Caco-2 (cell line): ENCODE measurements at regions not wholly inside any gene's neighbourhood (a gene's known extent, or its start where the extent isn't known, plus 50 kb on each side); places are given as distances from the start of the nearest gene placed in this dataset.

Source experiments
- BruUV-seq: library from RNA; stranded (reverse); fragments of 400-500 nt; replicated peaks from 2 replicates; lab custom pipeline; 2021; lab: Mats Ljungman, UMichigan
- CTCF ChIA-PET: fragments of 300-600 bp; sonication (Branson Sonifier 250); formaldehyde crosslinking; loops from one replicate; lab custom pipeline; 2022; ENCODE audit warnings: antibody characterized with exemption; lab: Charles Lee
- POLR2A ChIA-PET: fragments of 300-600 bp; sonication (Branson Sonifier 250); formaldehyde crosslinking; loops from one replicate; lab custom pipeline; 2022; ENCODE audit warnings: antibody characterized with exemption; lab: Charles Lee
- DNase-seq, 2 experiments: peaks; one replicate each; pipeline versions ENCODE4 v3.0.0 to v3.0.0-alpha.2; 2020 to 2022
- H3K27me3 ChIP-seq: replicated peaks from 2 replicates; pipeline ENCODE4 v1.6.0; 2011; ENCODE audit warnings: low read length; ENCODE audit not compliant: control insufficient read depth, insufficient read depth
- H3K36me3 ChIP-seq: 2 replicates; pipeline ENCODE4 v1.5.1; 2011; ENCODE audit warnings: low read length; ENCODE audit not compliant: control insufficient read depth, insufficient read depth
- H3K4me1 ChIP-seq: fragments of 250-450 bp; sonication (Bioruptor Pico); 2 replicates; pipeline ENCODE4 v1.5.1; 2020; ENCODE audit warnings: mild to moderate bottlenecking
- H3K4me3 ChIP-seq: 2 replicates; pipeline ENCODE4 v1.5.1; 2011; ENCODE audit warnings: low read depth, mild to moderate bottlenecking, control low read depth, low read length
- H3K9me3 ChIP-seq: fragments of 250-450 bp; sonication (Bioruptor Pico); 2 replicates; pipeline ENCODE4 v1.5.1; 2020; ENCODE audit warnings: mild to moderate bottlenecking, moderate library complexity
- H3K27ac Mint-ChIP-seq: one replicate; pipeline ENCODE4 v1.8.0; 2022; ENCODE audit warnings: mixed read lengths; ENCODE audit not compliant: unreplicated experiment
- H3K27me3 Mint-ChIP-seq: one replicate; pipeline ENCODE4 v1.8.0; 2022; ENCODE audit warnings: mixed read lengths; ENCODE audit not compliant: insufficient read depth, unreplicated experiment
- H3K36me3 Mint-ChIP-seq: one replicate; pipeline ENCODE4 v1.8.0; 2022; ENCODE audit warnings: mild to moderate bottlenecking, mixed read lengths; ENCODE audit not compliant: insufficient read depth, unreplicated experiment
- H3K4me1 Mint-ChIP-seq: one replicate; pipeline ENCODE4 v1.8.0; 2022; ENCODE audit warnings: low read depth, mixed read lengths; ENCODE audit not compliant: unreplicated experiment
- H3K4me3 Mint-ChIP-seq: one replicate; pipeline ENCODE4 v1.8.0; 2022; ENCODE audit warnings: mild to moderate bottlenecking, moderate library complexity, mixed read lengths; ENCODE audit not compliant: unreplicated experiment
- H3K9me3 Mint-ChIP-seq: one replicate; pipeline ENCODE4 v1.8.0; 2022; ENCODE audit warnings: mixed read lengths; ENCODE audit not compliant: unreplicated experiment
- intact Hi-C: fragments of 100-400 bp; cut with micrococcal nuclease; formaldehyde crosslinking; loops from one replicate; pipeline ENCODE4 v1.10.0; 2022; ENCODE audit not compliant: unreplicated experiment
- TF ChIP-seq, protein P1 (sequence below), 2 experiments: fragments of 200-600 bp in 1 of 2; IDR thresholded peaks; 1 replicate in 1 of 2; 2 replicates in 1 of 2; pipeline versions ENCODE4 v1.5.1 to v1.8.0; 2011 to 2022; ENCODE audit warnings: antibody characterized with exemption in 1 of 2, control low read depth in 1 of 2, inconsistent platforms in 1 of 2, low read depth in 1 of 2, low read length in 1 of 2, mild to moderate bottlenecking in 1 of 2, moderate library complexity in 1 of 2; ENCODE audit not compliant: insufficient read depth in 1 of 2, severe bottlenecking in 1 of 2, unreplicated experiment in 1 of 2

DNA sequence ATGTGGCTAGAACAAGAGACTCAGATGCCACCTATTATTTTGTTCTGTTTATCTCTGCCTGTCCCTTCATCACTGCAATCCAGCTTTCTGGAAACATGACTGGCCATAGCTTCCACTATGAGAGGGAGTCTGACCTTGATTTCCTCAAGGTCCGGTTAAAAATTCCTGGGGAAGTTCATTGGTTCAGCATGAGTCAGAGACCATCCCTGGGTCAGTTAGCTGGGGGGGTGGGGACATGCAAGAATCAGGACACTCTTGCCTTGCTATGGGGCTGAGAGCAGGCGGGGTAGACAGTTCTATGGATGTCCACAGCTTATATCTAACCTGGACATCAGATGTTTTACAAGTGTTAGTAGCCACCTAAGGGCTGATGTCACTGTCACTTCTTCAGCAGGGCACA is 81.1 kb downstream of the TENT5C start:
- CTCF ChIA-PET, result interaction anchor here (0.6 kb wide), 1 partner anchor 23 kb away, joined by 4 read pairs; no protein-coding TSS in a partner anchor
- H3K27me3 ChIP-seq, result no peaks in the 10 kb centered on the region
- H3K36me3 ChIP-seq, result no peaks in the 10 kb centered on the region
- no TSS peak for BruUV-seq
- no peak for DNase-seq
- TF ChIP-seq, protein P1, sequence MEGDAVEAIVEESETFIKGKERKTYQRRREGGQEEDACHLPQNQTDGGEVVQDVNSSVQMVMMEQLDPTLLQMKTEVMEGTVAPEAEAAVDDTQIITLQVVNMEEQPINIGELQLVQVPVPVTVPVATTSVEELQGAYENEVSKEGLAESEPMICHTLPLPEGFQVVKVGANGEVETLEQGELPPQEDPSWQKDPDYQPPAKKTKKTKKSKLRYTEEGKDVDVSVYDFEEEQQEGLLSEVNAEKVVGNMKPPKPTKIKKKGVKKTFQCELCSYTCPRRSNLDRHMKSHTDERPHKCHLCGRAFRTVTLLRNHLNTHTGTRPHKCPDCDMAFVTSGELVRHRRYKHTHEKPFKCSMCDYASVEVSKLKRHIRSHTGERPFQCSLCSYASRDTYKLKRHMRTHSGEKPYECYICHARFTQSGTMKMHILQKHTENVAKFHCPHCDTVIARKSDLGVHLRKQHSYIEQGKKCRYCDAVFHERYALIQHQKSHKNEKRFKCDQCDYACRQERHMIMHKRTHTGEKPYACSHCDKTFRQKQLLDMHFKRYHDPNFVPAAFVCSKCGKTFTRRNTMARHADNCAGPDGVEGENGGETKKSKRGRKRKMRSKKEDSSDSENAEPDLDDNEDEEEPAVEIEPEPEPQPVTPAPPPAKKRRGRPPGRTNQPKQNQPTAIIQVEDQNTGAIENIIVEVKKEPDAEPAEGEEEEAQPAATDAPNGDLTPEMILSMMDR (IDR thresholded peaks at IDR 0.05; ENCODE audit: insufficient read depth in 1 of 2, low read depth in 1 of 2, low read length in 1 of 2, severe bottlenecking in 1 of 2, unreplicated experiment in 1 of 2), result no peak
- POLR2A ChIA-PET, result interaction anchor here (0.5 to 0.6 kb wide), 2 partner anchors 49 to 81 kb away, joined by 5 to 6 read pairs; partner anchors contain the start of gene TENT5C
- peaks cover 12% of the 10 kb centered on the region for H3K4me1 Mint-ChIP-seq
- intact Hi-C loops, result no loop called here
- H3K9me3 ChIP-seq, result no peaks in the 10 kb centered on the region
- H3K4me3 Mint-ChIP-seq, result no peak overlapping the region
- H3K36me3 Mint-ChIP-seq, result no peaks in the 10 kb centered on the region
- H3K9me3 Mint-ChIP-seq, result no peaks in the 10 kb centered on the region
- H3K27me3 Mint-ChIP-seq, result no peaks in the 10 kb centered on the region
- no peak overlapping the region for H3K4me3 ChIP-seq
- no peak overlapping the region for H3K27ac Mint-ChIP-seq
- H3K4me1 ChIP-seq, result no peaks in the 10 kb centered on the region

DNA sequence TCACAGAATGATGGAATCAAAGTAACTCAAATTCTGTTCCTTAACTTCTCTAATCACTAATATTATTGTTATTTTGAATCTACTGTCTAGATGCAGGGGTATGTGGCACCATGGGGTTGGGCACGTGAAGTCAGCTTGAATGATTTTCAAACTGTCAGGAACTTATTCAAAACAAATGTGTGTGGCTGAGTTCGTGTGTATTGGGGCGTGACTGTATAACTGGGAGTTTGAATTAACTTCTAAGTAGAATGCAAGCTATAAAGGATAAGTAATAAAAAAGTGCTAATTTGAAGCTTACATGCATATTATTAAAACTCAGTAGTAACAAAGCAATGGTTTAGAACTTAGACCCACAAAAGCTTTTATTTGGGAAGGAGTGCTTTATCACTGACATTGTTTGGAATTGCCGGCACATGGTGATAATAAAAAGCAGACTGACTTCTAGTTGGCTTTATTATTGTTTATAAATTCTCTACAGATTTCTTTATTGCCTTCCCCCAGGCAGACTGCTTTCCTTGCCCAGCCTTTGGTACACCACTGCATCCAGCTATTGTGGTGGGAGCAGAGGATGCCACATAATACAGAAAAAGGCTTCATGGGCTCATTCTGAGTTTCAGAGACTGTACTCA is 84.3 kb downstream of the TENT5C start:
- Mint-ChIP-seq H3K9me3 (no peaks in the 10 kb centered on the region), H3K4me3 (no peak overlapping the region), H3K36me3 (no peaks in the 10 kb centered on the region), H3K4me1 (peaks cover 8% of the 10 kb centered on the region), H3K27me3 (no peaks in the 10 kb centered on the region), H3K27ac (no peak overlapping the region)
- no peak for DNase-seq
- no peaks in the 10 kb centered on the region for H3K36me3 ChIP-seq
- TF ChIP-seq, protein P1 (IDR thresholded peaks at IDR 0.05; ENCODE audit: insufficient read depth in 1 of 2, low read depth in 1 of 2, low read length in 1 of 2, severe bottlenecking in 1 of 2, unreplicated experiment in 1 of 2), result no peak
- H3K4me1 ChIP-seq, result no peaks in the 10 kb centered on the region
- H3K9me3 ChIP-seq, result no peaks in the 10 kb centered on the region
- ChIA-PET POLR2A (no interaction called here), CTCF (no interaction called here)
- H3K4me3 ChIP-seq, result no peak overlapping the region
- no peaks in the 10 kb centered on the region for H3K27me3 ChIP-seq
- no TSS peak for BruUV-seq
- intact Hi-C loops, result no loop called here

DNA sequence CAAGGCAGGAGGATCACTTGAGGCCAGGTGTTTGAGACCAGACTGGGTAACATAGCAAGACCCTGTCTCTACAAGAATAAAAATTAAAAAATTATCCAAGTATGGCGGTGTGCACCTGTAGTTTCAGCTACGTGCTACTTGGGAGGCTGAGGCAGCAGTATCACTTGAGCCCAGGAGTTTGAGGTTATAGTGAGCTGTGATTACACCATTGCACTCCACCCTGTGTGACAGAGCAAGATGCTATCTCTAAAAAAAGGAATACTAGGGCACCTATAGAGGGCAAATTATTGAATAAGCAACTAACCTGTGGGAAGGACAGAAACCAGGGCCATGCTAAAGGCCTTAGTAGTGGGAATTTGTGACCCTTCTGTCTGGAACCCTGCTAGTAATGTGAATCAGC is 86.1 kb downstream of the TENT5C start:
- ChIA-PET POLR2A (no interaction called here), CTCF (no interaction called here)
- intact Hi-C loops, result no loop called here
- Histone ChIP-seq H3K36me3 (no peaks in the 10 kb centered on the region), H3K4me1 (no peaks in the 10 kb centered on the region), H3K4me3 (no peak overlapping the region), H3K9me3 (no peaks in the 10 kb centered on the region), H3K27me3 (no peaks in the 10 kb centered on the region)
- no peaks in the 10 kb centered on the region for H3K4me1 Mint-ChIP-seq
- H3K4me3 Mint-ChIP-seq, result no peak overlapping the region
- TF ChIP-seq, protein P1 (IDR thresholded peaks at IDR 0.05; ENCODE audit: insufficient read depth in 1 of 2, low read depth in 1 of 2, low read length in 1 of 2, severe bottlenecking in 1 of 2, unreplicated experiment in 1 of 2), result no peak
- H3K36me3 Mint-ChIP-seq, result no peaks in the 10 kb centered on the region
- no peak overlapping the region for H3K27ac Mint-ChIP-seq
- no peak for DNase-seq
- no peaks in the 10 kb centered on the region for H3K9me3 Mint-ChIP-seq
- no TSS peak for BruUV-seq
- no peaks in the 10 kb centered on the region for H3K27me3 Mint-ChIP-seq
